LNCAP (cell line): ENCODE measurements at regions not wholly inside any gene's neighbourhood (a gene's known extent, or its start where the extent isn't known, plus 50 kb on each side); places are given as distances from the start of the nearest gene placed in this dataset.

Experiments used
- CTCF ChIP-seq: fragments of 450-650 bp; IDR thresholded peaks from 2 replicates; pipeline ENCODE4 v1.5.1; 2017; ENCODE audit warnings: mild to moderate bottlenecking

- no peak for TF ChIP-seq CTCF
These were observed 59.0 kb upstream of the BCL6 start for GRCh38 chr3:187804120-187804744.

- no peak for TF ChIP-seq CTCF
These were observed 59.5 kb upstream of the BCL6 start for GRCh38 chr3:187804745-187805121.

GRCh38 chr3:187805774-187806173 lies 60.5 kb upstream of the BCL6 start:
- no peak for TF ChIP-seq CTCF

GRCh38 chr3:187807086-187807862 lies 62.0 kb upstream of the BCL6 start:
- TF ChIP-seq CTCF = no peak

- TF ChIP-seq CTCF = no peak
These were observed 63.2 kb upstream of the BCL6 start for GRCh38 chr3:187808527-187808895.

GRCh38 chr3:187809612-187809991 lies 64.3 kb upstream of the BCL6 start:
- no peak for TF ChIP-seq CTCF

- TF ChIP-seq CTCF = no peak
These were observed 64.8 kb upstream of the BCL6 start for GRCh38 chr3:187810021-187810446.
